ENCODE measurements at regions not wholly inside any gene's neighbourhood (a gene's known extent, or its start where the extent isn't known, plus 50 kb on each side); places are given as distances from the start of the nearest gene placed in this dataset.

GRCh38 chr14:58792416-58792815 is 154.7 kb downstream of the DACT1 start (continued):
- TF ChIP-seq SRF (IDR thresholded peaks at IDR 0.05; ENCODE audit: low read depth, low read length) (no peak), CHD1 (IDR thresholded peaks at IDR 0.05; ENCODE audit: low read depth, low read length) (no peak), MAFK (IDR thresholded peaks at IDR 0.05; ENCODE audit: low read depth, low read length) (no peak), TCF12 (IDR thresholded peaks at IDR 0.05; ENCODE audit: low read depth, low read length) (no peak), RBBP5 (IDR thresholded peaks at IDR 0.05; ENCODE audit: borderline replicate concordance, low read depth, low read length) (no peak), PHF8 (conservative IDR thresholded peaks at IDR 0.05; ENCODE audit: low read depth, low read length) (no peak)
